NT2/D1 (cell line): ENCODE measurements at regions not wholly inside any gene's neighbourhood (a gene's known extent, or its start where the extent isn't known, plus 50 kb on each side); places are given as distances from the start of the nearest gene placed in this dataset.
"Not testable (repeated sequence)": the region's sequence is repeated elsewhere in the genome, so short reads cannot be mapped to it uniquely, and the experiment has no call there.

Experiments used
- DNase-seq: peaks from one replicate; pipeline ENCODE4 v3.0.0-alpha.2; 2011; ENCODE audit warnings: low read depth, low spot score
- H3K27me3 ChIP-seq: 2 replicates; pipeline ENCODE4 v1.6.0; 2011; ENCODE audit warnings: mild to moderate bottlenecking; ENCODE audit not compliant: insufficient read length, insufficient read depth
- H3K36me3 ChIP-seq: 2 replicates; pipeline ENCODE4 v1.6.1; 2011; ENCODE audit warnings: mild to moderate bottlenecking, low read length, mixed read lengths; ENCODE audit not compliant: insufficient read depth, insufficient read length
- H3K4me1 ChIP-seq: 2 replicates; pipeline ENCODE4 v1.5.1; 2011; ENCODE audit not compliant: insufficient read depth, insufficient read length
- H3K4me3 ChIP-seq: 2 replicates; pipeline ENCODE4 v1.5.1; 2011; ENCODE audit warnings: low read depth; ENCODE audit not compliant: insufficient read length
- H3K9ac ChIP-seq: 2 replicates; pipeline ENCODE4 v1.6.0; 2011; ENCODE audit warnings: low read depth; ENCODE audit not compliant: insufficient read length
- H3K9me3 ChIP-seq: 2 replicates; pipeline ENCODE4 v1.5.1; 2011; ENCODE audit warnings: mild to moderate bottlenecking, low read length; ENCODE audit not compliant: insufficient read depth
- SUZ12 ChIP-seq: IDR thresholded peaks from 2 replicates; pipeline ENCODE4 v1.6.1; 2011; ENCODE audit not compliant: insufficient read length, insufficient read depth; ENCODE audit errors: extremely low read depth
- YY1 ChIP-seq: IDR thresholded peaks from 2 replicates; pipeline ENCODE4 v1.6.1; 2011; ENCODE audit not compliant: insufficient read length, insufficient read depth
- ZNF274 ChIP-seq: IDR thresholded peaks from 2 replicates; pipeline ENCODE4 v1.6.1; 2011; ENCODE audit warnings: mild to moderate bottlenecking, low read depth, low read length

GRCh38 chr18:60182223-60182622, 190.4 kb downstream of the MC4R start:
- TF ChIP-seq ZNF274 (no peak), YY1 (no peak), SUZ12 (no peak)
- Histone ChIP-seq H3K27me3 (no peaks in the 10 kb centered on the region), H3K36me3 (no peaks in the 10 kb centered on the region), H3K9ac (no peak overlapping the region), H3K9me3 (0 out of 2 replicates have a peak, but pooled peaks cover 5% of the 10 kb centered on the region), H3K4me1 (no peaks in the 10 kb centered on the region), H3K4me3 (no peak overlapping the region)
- no peak for DNase-seq

- no peak for DNase-seq
- Histone ChIP-seq H3K36me3 (no peaks in the 10 kb centered on the region), H3K27me3 (no peaks in the 10 kb centered on the region), H3K4me3 (no peak overlapping the region), H3K9me3 (0 out of 2 replicates have a peak, but pooled peaks cover 5% of the 10 kb centered on the region), H3K9ac (no peak overlapping the region), H3K4me1 (no peaks in the 10 kb centered on the region)
- no peak for TF ChIP-seq SUZ12
- TF ChIP-seq YY1, result no peak
- TF ChIP-seq ZNF274, result no peak
These were observed 191.9 kb downstream of the MC4R start for GRCh38 chr18:60180671-60181070.

DNA sequence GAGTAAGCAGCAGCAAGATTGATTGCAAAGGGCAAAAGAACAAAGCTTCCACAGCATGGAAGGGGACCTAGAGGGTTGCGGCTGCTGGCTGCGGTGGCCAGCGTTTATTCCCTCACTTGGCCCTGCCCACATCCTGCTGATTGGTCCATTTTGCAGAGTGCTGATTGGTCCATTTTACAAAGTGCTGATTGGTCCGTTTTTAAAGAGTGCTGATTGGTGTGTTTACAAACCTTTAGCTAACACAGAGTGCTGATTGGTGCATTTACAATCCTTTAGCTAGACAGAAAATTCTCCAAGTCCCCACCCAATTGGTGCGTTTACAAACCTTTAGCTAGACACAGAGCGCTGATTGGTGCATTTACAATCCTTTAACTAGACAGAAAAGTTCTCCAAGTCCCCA, 194.4 kb downstream of the MC4R start:
- H3K9ac ChIP-seq, H3K4me1 ChIP-seq, H3K27me3 ChIP-seq, DNase-seq, H3K36me3 ChIP-seq, H3K4me3 ChIP-seq, H3K9me3 ChIP-seq: not testable (repeated sequence)

DNA sequence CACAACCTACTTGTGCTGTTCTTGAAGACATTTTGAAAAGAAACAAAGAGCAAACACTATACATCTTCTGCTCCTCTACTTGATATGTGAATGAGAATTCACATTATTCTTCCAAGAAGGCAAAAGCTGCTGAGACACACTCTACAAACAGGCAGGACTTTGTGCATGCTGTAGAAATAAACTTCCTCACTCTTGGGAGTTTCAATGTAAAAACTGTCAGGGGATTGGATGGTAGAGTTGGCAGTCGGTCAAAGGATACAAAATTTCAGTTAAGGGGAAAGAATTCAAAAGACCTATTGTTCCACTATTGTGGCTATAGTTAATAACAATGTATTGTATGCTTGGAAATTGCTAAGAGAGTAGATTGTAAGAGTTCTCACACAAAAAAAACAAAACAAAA, 196.3 kb downstream of the MC4R start:
- Histone ChIP-seq H3K9ac (no peak overlapping the region), H3K9me3 (0 out of 2 replicates have a peak, but pooled peaks cover 5% of the 10 kb centered on the region), H3K4me3 (no peak overlapping the region), H3K36me3 (no peaks in the 10 kb centered on the region), H3K4me1 (no peaks in the 10 kb centered on the region), H3K27me3 (no peaks in the 10 kb centered on the region)
- DNase-seq, result no peak
- TF ChIP-seq SUZ12 (no peak), ZNF274 (no peak), YY1 (no peak)

- Histone ChIP-seq H3K9ac (no peak overlapping the region), H3K27me3 (no peaks in the 10 kb centered on the region), H3K4me3 (no peak overlapping the region), H3K9me3 (0 out of 2 replicates have a peak, but pooled peaks cover 5% of the 10 kb centered on the region), H3K36me3 (no peaks in the 10 kb centered on the region), H3K4me1 (no peaks in the 10 kb centered on the region)
- no peak for DNase-seq
- no peak for TF ChIP-seq SUZ12
- no peak for TF ChIP-seq ZNF274
- no peak for TF ChIP-seq YY1
These were observed 197.7 kb downstream of the MC4R start for GRCh38 chr18:60174832-60175231.

GRCh38 chr18:60172030-60172429, 200.5 kb downstream of the MC4R start:
- Histone ChIP-seq H3K36me3 (no peaks in the 10 kb centered on the region), H3K27me3 (no peaks in the 10 kb centered on the region), H3K4me1 (no peaks in the 10 kb centered on the region), H3K9ac (no peak overlapping the region), H3K9me3 (no peaks in the 10 kb centered on the region), H3K4me3 (no peak overlapping the region)
- TF ChIP-seq SUZ12 (no peak), YY1 (no peak), ZNF274 (no peak)
- DNase-seq, result no peak

DNA sequence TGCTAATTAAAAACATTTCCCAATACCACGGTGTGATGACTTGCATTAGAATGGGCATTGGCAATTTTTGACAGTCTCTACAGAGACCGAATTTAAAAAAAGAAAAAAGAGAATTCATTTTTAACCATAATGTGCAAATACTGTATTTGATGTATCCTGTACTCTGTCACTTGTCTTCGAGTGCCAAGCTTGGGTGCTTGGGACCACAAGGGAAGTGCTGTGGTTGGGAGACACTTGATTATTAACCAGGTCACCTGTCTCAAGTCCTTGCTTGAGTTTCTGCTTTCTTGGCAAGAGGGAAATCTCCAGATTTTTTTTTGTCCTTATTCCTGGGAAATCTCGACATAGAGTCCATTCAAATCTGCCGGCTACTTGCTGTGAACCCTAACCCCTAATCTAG, 209.0 kb downstream of the MC4R start:
- Histone ChIP-seq H3K36me3 (no peaks in the 10 kb centered on the region), H3K9ac (no peak overlapping the region), H3K9me3 (no peaks in the 10 kb centered on the region), H3K27me3 (no peaks in the 10 kb centered on the region), H3K4me1 (no peaks in the 10 kb centered on the region), H3K4me3 (no peak overlapping the region)
- DNase-seq, result no peak
- TF ChIP-seq ZNF274 (no peak), SUZ12 (no peak), YY1 (no peak)

GRCh38 chr18:60162388-60162787, 210.2 kb downstream of the MC4R start:
- Histone ChIP-seq H3K27me3 (no peaks in the 10 kb centered on the region), H3K4me3 (no peak overlapping the region), H3K9me3 (no peaks in the 10 kb centered on the region), H3K9ac (no peak overlapping the region), H3K4me1 (no peaks in the 10 kb centered on the region), H3K36me3 (no peaks in the 10 kb centered on the region)
- DNase-seq, result no peak
- TF ChIP-seq YY1, result no peak
- no peak for TF ChIP-seq ZNF274
- no peak for TF ChIP-seq SUZ12
